ENCODE measurements at regions not wholly inside any gene's neighbourhood (a gene's known extent, or its start where the extent isn't known, plus 50 kb on each side); places are given as distances from the start of the nearest gene placed in this dataset.

DNA sequence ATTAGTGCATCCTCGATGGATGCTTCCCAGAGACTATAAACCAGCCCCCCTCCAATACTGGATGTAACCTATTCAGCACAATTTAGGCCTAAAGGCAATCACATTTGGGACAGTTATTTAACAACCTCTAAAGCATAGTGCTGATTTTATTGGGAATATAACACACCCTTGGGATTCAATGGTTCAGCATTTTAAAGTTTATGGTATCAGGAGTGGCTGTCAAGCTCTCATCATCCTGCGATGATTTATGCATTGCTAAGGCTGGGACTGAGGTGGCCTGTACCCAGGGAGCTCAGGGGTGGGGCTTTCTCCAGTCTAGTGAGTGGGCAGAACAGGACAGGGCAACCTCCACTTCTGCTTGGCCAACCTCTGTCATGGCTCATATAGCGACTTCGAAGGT, 464.9 kb downstream of the INHBA start:
- DNase-seq (ENCODE audit: low read depth): no peak

DNA sequence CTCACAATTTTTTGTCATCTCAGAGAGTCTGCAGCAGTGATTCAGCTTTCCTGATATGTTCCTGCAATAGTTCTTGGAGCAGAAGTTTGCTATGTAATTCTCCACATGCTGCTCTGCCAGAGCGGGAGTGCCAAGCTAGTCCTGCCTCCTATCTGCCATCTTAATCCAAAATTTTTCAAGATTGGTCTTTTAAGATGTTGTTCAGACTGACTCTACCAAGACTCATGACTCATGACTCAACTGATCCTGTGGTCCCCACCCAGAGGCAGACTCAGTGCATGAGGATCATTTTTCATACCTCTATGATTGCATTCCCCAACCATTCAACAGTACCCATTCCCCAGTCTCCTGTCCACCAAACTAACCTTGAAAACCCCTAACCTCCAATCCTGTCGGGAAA, 470.8 kb downstream of the INHBA start:
- DNase-seq (ENCODE audit: low read depth): peak; percentile 15

DNA sequence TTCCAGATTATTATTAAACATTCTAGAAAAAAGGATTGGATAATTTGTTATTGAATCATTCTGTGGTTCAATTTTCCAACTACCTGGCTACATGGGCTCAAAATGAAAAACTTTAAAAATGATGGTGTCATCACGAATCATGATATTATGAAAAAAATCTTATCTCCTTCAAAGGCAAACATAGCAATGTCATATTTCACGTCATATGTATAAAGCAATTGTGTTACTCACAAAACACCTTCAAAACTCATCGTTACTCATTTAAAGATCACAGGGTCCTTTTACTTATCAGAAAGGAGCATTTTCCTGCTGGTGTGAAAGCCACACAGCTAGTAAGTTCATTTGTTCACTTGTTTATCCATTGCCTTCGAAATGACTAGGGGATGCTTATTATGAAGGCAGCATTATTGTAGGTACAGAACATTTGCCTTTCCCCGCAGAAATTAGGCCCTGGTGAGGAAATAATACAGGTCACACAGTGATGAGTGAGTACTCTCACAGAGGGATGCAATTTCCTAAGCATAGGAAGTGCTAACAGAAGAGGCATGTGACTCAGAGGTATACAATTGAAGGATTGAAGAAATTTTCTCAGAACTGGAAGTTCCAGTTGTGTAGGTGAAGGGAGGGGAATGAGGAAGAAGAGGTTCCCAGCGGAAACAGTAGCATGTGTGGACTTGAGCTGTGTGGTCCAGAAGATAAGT, 478.7 kb downstream of the INHBA start:
- DNase-seq (ENCODE audit: low read depth): peak; percentile 17

DNA sequence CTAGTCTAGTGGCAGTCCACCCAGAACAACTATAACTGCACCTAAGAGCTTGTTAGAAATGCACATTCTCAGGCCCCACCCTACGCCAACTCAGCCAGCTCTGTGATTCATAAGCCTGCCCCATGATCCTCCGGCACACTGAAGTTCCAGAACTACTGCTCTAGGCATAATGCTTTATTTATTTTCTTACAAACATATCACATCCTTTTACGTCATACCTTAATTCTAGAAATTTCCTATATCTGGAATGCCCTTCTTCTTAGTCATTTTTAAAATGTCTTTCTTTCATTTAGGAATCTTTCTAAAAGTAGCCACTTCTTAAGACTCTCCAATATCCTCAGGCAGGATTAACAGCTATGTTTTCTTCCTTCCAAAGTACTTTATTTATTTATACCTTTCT, 480.1 kb downstream of the INHBA start:
- peak; percentile 83 for DNase-seq (ENCODE audit: low read depth)

DNA sequence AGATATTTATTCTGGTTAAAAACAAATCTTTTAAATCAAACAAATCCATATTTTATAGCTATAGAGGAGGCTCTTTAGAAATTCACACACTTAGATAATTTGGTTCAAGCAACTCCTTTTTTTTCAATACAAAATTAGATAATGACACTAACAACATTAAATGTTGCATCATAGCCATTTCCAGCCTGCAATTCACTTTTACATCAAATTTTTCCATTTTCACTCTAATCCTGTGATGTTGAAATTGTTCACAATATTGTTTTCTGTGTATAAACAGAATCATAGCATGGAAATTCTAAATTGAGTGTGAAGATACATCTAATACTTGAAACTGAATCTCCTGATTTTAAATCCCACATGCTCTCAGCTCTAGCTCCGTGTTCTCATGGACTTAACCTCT, 482.6 kb downstream of the INHBA start:
- DNase-seq (ENCODE audit: low read depth): peak; percentile 8

DNA sequence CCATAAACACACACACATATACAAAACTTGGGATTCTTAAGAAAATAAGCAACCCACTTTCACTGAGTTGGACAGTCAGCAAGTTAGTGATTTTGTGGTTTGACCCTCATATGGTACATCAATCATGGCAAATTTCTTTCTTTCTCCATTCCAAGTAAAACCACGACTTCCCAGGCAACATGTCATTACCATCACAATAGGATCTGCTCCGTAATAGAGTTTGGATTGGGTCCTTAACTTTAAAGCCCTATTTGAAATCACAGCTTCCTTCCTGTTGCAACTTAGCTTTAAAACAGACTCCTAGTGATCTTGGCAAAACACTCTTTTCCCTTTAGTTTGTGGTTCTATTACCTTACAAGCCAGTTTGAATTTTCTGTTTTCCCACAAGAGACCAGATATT, 483.6 kb downstream of the INHBA start:
- DNase-seq (ENCODE audit: low read depth): peak; percentile 14

DNA sequence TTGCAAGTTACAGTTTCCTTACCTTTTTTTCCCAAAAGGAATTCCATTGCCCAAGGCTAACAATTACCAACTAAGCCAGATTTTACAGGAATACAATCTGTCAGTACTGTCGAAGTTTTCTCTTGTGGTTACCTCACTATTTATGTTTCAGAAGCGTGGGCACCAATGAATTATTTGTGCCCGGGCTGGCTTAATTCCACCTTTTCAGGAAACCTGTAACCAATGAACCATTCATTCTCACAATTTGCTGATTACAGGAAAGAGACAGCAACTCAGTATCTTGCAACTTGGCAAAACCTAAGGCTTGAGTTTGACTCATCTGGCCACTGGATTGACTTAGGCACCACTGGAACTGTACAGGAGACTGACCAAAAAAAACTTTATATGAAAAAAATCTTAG, 485.6 kb downstream of the INHBA start:
- DNase-seq (ENCODE audit: low read depth): no peak

DNA sequence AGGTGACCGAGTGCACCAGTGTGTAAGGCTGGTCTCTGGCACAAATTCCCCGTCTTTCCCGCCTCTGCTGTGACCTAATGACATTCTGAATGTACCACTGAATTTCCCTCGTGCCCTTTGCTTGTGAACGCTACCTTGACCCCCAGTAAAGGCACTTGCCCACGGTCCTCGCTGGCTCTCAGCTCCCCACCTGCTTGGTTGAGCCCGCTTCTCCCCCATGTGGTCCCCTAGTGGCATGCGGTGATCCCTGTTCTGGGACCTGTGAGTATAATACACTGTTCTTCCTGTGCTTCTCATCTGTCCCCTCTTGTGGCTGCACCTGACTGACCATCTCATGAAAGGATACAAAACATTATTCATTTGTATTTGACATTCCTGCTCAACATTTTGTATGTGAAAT, 495.7 kb downstream of the INHBA start:
- DNase-seq (ENCODE audit: low read depth): no peak

DNA sequence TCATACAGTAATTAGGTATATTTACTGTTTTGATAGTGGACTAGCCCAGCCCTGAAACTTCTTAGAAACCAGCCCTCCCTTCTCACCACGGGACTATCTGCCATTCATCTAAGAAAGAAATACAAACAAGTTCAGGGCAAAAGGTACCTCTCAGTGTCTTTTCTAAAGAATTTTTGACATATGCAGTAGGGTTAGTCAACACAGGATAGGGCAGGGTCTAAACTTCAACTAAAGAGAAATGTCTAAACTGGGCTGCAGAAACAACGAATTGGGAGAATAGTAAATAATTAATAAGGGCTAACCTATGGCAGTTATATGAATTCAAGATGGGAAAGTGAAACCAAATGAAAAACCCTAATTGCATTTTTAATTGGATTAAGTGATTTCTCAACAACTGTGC, 496.6 kb downstream of the INHBA start:
- no peak for DNase-seq (ENCODE audit: low read depth)

DNA sequence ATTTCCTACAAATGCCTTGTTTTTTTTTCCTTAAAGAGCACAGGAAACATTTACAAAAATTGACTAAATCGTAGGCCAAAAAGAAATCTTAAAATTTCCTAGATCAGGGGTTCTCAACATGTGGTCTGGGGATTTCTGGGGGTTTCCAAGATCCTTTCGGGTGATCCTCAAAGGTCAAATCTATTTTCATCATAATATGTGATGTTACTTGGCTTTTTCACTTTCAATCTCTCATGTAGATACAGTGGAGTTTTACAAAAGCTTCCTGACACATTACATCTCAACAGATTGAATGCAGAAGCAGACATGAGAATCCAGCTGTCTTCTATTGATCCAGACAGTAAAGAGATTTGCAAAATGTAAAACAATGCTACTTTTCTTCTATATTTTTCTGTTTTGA, 497.3 kb downstream of the INHBA start:
- no peak for DNase-seq (ENCODE audit: low read depth)

DNA sequence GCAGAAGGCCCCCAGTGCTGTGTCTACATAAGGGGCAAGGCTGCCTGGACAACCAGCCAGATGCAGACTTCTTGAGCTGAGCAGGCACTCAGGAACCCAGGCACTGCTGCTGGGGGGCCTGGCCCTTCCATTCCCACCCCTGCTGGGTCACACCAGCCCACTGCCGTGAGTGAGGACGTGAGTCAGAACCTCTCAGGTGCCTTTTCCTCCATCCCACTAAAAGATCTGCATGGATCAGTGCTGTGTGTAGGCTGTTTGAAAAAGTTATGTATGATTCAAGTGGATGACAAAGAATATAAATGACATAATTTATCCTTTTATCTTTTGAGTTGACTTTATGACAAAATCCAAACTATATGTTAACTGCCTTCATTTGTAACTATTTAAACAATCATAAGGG, 499.3 kb downstream of the INHBA start:
- DNase-seq (ENCODE audit: low read depth): no peak

DNA sequence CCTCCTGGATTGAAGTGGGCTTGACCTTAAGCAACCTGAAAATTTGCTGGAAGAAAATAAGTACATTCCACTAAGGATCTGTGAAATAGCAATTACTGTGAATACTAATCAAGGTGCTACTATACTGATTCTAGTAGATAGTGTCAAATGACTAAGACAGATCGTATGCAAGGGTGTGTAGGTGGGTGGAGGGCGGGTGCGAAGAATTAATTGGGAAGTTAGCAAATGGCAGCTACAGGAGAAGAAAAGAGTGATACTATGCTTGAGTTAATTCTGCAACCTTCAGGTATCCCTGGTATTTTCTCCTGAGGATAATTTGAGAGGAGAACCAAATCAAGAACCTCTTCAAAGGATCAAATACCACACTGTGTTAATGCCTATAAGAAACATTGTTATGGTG, 501.9 kb downstream of the INHBA start:
- DNase-seq (ENCODE audit: low read depth): no peak

DNA sequence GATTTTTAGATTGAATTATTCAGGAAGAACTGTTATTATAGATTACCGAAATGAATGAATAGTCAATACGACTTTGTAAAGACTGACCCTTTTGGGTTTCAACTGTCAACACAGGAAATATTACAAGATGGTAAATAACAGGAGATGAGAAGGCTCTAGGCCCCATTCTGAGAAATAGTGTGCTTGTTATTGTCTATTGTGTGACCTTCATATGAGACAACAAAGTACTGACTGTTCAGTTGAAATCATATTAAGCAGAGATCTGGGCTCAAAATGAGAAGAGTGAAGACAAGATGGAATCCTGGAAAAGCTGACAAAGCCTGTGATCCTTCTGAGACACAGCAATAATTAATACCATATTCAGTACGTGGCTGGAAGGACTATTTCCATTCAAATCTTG, 503.8 kb downstream of the INHBA start:
- DNase-seq (ENCODE audit: low read depth): no peak

DNA sequence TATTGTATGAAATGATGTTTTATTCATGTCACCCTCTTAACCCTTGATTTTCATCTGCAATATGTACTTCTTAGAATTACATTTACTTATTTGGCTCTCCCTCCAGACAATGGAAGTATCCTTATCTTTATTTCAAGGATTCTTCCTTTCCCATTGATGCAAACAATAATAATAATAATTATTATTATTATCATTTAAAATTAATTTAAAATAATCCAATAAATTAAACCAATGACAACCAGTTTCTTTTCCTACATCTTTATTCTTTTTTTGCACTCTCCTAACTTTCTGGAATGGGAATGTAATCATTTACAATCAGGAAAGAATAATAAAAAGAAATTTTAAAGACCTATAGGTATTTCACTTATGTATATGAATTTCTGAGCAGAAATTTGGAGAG, 504.4 kb downstream of the INHBA start:
- DNase-seq (ENCODE audit: low read depth): no peak

DNA sequence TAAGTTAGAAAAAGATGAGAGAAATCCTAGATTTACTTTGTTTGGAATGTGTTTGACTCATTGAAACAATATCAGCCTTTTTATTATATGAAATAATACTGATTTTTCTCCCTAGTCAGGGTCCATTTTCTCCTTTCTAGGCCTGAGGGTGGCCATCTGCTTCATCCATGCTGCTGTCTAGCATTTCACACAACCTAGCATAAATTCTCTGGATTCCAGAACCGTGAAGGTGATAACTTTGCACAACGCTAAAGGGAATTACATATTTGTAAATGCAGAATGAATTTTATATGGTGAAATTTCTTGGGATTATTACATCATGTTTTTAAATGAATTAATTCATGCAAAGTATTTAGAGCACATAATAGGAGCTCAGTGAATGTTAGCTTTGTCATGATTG, 505.1 kb downstream of the INHBA start:
- DNase-seq (ENCODE audit: low read depth): no peak

DNA sequence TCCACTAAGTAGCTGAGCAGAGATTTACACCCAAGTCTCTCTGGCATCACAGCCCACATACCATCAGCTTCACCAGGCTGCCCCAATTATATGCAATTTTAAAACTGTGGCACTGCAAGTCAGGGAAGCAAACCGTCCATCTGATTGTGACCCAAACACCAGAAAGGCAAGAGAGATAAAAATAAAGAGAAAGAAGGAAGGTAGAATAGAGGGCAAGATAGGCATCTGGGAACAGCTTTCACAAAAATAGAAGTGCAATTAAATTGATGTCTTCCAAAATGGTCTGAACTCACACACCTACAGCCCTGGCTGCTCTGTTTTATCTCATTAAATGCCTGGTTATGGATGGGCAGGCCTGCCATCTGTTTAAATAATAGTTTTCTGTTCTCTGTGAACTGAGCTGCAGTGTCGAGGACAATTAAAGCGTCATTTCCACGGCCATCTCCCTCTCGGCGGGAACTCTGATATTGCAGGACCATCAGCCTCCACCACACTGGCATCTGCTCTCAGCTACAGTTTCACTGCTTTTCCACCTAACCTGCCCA, 509.1 kb downstream of the INHBA start:
- no peak for DNase-seq (ENCODE audit: low read depth)

DNA sequence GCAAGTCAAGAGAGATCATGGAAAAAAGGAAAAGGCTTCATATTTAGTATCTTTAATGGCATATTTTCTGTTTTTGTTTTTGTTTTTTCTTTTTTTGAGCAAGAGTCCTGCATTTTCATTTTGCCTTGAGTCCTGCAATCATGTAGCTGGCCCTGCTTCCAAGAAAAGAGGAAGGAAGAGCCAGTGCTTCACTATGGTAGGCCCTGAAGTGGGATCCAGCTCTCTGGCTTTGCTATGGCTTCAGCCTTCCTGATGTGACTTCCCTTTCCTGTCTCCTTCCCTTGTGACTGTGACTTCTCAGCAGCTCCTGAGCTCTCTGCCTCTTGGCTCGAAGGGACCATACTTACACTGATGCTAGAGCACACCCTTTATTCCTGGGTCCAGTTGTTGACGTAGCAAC, 512.3 kb downstream of the INHBA start:
- no peak for DNase-seq (ENCODE audit: low read depth)

DNA sequence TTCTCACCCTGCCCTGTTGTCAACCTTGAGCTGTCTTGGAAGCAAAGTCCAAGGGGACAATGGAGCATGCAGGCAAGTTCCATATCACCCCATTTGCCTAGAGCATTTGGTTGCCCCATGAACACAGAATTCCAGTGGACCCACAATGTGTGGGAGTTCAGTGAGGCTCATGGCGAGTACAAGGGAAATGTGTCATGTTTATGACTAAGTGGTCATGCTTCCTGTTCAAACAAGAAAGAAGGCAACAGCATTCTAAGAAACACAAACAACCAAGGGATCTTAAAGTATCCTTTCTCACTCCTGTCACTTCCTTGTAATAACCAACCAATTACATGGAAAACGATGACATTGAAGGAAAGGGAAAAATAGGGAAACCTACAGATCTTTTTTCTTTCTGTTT, 513.0 kb downstream of the INHBA start:
- peak; percentile 62 for DNase-seq (ENCODE audit: low read depth)

DNA sequence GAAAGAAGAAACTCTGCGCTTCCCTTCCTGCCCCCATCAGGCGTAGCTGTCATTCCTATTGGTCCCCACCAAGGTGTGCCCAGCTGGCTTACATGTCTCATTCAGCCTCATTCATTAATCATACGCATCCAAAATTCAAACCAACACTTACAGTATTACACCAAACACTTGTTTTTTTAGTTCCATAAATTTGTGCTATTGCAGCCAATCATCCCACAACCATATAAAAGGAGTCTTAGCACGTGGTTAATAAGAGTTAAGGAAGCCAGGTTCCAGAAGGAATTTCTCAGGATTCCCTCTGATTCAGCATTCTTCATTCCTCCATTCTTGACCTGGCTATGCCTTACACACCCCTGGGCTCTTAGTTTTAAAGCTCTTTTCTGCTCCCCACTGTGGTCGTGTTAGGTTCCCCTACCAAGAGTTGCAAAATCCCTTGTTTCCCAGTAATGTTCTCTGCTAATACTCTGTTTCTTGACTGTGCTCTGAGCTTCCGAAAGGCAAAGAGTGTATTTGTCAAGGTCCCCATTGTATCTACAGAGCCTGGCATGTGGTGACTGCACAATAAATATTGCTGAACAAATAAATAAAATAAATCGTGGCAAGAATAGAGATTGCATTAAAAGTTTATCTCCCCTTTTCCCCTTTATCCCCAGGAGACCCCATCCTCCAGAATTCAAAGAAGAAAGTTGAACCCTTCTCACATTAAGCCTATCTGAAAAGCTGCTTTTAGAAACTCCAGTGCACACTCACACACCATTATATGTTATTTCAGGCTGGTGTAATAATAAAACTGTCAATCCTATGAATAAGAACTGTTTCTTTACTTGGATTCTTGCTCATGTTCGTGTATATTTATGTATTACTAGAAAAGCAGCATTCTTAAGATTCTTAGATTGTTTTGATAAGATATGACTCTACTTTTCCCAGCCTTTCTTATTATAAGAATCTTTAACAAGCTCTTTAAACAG, 514.4 kb downstream of the INHBA start:
- peak; percentile 29 for DNase-seq (ENCODE audit: low read depth)

DNA sequence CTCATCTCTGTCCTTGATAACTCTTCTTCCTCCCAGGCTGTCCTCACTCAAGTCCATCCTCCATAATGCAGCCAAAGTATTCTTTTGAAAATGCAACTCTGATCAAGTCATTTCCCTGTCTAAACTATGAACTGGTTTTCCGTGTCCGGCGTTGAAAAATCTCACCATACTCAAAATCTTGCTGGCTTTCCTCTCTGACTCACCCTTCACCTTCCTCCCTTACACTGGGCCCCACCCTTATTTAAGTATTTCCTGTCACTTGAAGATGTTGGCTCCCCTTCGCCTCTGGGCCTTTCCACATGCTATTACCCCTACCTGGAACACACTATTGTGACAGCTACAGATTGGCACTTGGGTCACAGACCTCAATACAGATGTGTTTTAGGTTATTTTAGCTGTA, 515.6 kb downstream of the INHBA start:
- DNase-seq (ENCODE audit: low read depth): no peak

DNA sequence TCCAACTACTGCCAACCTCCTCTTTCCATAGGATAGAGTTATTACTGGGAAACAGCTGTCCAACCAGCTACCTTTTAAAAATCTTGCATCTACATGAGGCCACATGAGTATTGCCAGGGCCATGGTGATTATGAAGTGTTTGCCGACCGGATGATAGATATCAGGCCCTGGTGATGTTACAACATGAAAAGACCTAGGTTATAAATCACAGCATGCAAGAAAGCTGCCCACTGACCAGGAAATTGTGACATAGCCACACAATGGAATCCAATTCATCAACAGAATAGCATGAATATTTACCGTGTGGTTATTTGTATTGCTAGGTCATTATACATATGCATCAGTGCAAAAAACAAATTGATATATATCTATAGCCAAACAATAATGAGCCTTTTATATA, 517.0 kb downstream of the INHBA start:
- DNase-seq (ENCODE audit: low read depth): no peak

DNA sequence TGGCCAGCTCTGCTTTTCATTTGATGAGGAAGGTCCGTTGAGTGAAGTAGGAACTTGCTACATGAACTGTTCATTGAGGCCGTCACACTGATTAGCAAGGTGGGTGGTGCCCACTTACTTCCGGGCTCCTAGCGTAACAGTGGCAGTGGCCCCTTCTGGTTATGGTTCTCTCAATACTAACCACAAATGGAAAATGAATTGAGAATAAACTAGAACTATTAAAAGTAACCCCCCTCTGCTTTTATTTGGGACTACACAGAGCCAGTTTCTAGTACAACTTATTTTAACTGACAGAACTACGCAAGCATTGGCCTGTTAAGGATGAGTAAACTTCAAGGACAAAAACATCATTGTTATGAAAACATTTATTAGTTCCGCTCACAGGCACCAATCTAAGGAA, 519.1 kb downstream of the INHBA start:
- DNase-seq (ENCODE audit: low read depth): no peak

DNA sequence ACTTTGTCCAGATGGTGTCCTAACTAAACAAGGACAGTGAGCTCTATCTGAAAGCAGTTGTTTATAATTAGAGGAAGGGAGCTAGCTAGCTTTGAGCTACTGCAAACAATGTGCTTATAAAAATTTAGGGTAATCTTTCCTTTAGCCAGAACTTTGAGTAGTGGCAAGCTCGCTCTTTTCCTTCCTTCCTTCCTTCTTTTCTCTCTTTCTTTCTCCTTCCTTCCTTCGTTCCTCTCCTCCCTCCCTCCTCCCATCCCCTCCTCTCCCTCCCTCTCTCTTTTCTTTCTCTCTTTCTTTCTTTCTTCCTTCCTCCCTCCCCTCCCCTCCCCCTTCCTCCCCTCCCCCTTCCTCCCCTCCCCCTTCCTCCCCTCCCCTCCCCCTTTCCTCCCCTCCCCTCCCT, 520.1 kb downstream of the INHBA start:
- DNase-seq (ENCODE audit: low read depth): no peak
